Stimulated activated CD4-positive, alpha-beta T cell treated with anti-CD3 and anti-CD28 coated beads, Interleukin-2, amount 100 ng/mL, for 4 hours (primary cell): ENCODE measurements at regions not wholly inside any gene's neighbourhood (a gene's known extent, or its start where the extent isn't known, plus 50 kb on each side); places are given as distances from the start of the nearest gene placed in this dataset.

ENCODE experiments used
- DNase-seq: peaks from one replicate; pipeline ENCODE4 v3.0.0-alpha.2; 2020; ENCODE audit warnings: low read depth

GRCh38 chr1:21346365-21347071 is 56.3 kb upstream of the ECE1 start:
- no peak for DNase-seq

GRCh38 chr1:21344750-21345443 is 54.6 kb upstream of the ECE1 start:
- no peak for DNase-seq

GRCh38 chr1:21344098-21344749 is 54.0 kb upstream of the ECE1 start:
- DNase-seq, result no peak

- no peak for DNase-seq
These were observed 52.9 kb upstream of the ECE1 start for GRCh38 chr1:21342961-21343838.

- no peak for DNase-seq
These were observed 51.3 kb upstream of the ECE1 start for GRCh38 chr1:21341517-21342078.

- DNase-seq, result no peak
These were observed 50.8 kb upstream of the ECE1 start for GRCh38 chr1:21341022-21341421.

GRCh38 chr1:21340230-21340945 is 50.1 kb upstream of the ECE1 start:
- DNase-seq, result no peak
